ENCODE measurements at regions not wholly inside any gene's neighbourhood (a gene's known extent, or its start where the extent isn't known, plus 50 kb on each side); places are given as distances from the start of the nearest gene placed in this dataset.

DNA sequence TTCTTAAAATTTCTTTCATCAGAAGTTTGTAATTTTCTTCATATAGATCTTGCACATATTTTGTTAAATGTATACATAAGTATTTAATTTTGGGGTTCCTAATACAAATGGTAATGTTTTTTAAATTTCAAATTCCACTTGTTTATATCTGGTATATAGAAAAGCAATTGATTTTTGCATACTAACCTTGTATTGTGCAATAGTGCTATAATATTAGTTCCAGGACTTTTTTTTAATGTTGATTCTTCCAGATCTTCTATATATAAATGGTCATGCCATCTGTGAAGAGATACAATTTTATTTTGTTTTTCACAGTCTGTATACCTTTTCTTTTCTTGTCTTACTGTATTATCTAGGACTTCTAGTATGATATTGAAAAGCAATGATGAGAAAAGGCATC, 665.0 kb downstream of the OTOL1 start:
- TF ChIP-seq, protein P1, sequence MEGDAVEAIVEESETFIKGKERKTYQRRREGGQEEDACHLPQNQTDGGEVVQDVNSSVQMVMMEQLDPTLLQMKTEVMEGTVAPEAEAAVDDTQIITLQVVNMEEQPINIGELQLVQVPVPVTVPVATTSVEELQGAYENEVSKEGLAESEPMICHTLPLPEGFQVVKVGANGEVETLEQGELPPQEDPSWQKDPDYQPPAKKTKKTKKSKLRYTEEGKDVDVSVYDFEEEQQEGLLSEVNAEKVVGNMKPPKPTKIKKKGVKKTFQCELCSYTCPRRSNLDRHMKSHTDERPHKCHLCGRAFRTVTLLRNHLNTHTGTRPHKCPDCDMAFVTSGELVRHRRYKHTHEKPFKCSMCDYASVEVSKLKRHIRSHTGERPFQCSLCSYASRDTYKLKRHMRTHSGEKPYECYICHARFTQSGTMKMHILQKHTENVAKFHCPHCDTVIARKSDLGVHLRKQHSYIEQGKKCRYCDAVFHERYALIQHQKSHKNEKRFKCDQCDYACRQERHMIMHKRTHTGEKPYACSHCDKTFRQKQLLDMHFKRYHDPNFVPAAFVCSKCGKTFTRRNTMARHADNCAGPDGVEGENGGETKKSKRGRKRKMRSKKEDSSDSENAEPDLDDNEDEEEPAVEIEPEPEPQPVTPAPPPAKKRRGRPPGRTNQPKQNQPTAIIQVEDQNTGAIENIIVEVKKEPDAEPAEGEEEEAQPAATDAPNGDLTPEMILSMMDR (IDR thresholded peaks at IDR 0.05; ENCODE audit: low read depth, low read length, missing control alignments): no peak
- DNase-seq (ENCODE audit: extremely low read depth, low read depth): no peak
- H3K4me3 ChIP-seq (replicated peaks; ENCODE audit: low read depth, low read length): no peak overlapping the region

DNA sequence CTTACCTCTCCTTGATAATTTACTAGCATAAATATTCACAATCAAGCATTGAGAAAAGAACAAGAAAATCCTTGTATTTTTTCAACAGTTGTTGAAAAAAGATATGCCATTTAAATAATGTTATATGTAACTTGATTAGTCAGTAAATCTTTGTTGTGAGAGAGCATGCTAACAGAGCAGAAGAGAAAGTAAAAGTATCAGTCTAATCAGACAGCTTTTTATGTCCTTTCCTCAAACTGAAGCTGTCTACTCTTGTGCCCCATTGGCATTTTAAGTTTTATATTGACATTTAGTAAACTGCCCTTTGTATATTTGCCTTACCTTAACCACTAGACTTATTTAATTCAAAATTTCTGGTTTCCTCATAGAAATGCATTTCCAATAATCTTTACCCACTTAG, 668.7 kb downstream of the OTOL1 start:
- no peak overlapping the region for H3K4me3 ChIP-seq (replicated peaks; ENCODE audit: low read depth, low read length)
- TF ChIP-seq, protein P1 (IDR thresholded peaks at IDR 0.05; ENCODE audit: low read depth, low read length, missing control alignments): no peak
- DNase-seq (ENCODE audit: extremely low read depth, low read depth): no peak

DNA sequence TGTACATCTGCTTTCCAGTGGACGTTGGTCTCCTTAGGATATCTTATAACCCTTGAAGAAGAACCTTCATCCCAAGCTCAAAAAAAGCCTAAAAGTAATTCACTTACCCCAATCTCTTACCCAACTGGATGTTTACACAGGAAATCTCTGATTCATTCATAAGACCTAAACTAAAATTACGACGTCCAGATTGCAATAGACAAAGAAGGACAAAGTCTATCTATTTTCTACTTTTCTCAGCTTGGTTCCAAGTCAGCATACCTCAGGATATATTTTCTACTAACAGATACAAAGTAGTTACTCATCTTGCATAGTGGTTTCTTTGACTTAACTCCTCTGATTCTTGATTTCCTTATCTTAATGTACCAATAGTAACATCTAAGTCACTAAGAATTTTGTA, 669.9 kb downstream of the OTOL1 start:
- TF ChIP-seq, protein P1 (IDR thresholded peaks at IDR 0.05; ENCODE audit: low read depth, low read length, missing control alignments): no peak
- no peak overlapping the region for H3K4me3 ChIP-seq (replicated peaks; ENCODE audit: low read depth, low read length)
- no peak for DNase-seq (ENCODE audit: extremely low read depth, low read depth)

DNA sequence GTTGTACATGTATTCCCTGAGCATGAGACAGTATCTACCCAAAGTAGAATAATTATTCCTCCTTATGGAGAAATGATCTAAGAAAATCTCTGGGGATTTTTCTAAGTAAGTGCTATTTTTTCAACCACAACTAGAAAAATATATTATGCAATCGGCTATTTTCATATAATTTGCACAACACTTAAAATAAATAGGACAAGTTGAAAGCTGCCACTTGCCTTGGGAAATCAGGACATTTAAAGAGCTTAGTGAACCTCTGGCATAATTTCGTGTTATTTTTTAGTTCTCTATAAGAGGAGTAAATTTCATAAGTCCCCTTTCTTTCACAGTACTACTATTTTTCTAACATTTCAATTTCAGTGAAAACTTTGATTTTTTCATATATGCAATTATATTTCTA, 672.1 kb downstream of the OTOL1 start:
- TF ChIP-seq, protein P1 (IDR thresholded peaks at IDR 0.05; ENCODE audit: low read depth, low read length, missing control alignments): no peak
- no peak overlapping the region for H3K4me3 ChIP-seq (replicated peaks; ENCODE audit: low read depth, low read length)
- no peak for DNase-seq (ENCODE audit: extremely low read depth, low read depth)

DNA sequence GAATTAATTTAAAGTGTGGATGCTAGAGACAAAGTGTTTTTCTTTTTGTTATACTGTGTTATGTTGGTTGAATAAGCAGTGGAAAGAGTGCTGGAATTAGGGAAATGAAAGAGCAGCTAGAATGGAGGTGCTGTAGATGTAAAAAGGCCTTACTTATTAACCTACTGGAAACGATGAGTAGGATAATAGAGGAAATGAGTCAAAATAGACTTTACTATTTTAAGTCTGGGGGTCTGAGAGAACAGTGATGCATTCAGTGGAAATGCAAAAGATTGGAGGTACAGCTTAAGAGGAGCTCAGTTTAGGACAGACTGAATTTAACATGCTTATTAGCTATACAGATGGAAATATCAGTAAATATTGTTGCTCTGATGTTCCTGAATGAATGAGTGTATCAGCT, 674.0 kb downstream of the OTOL1 start:
- no peak overlapping the region for H3K4me3 ChIP-seq (replicated peaks; ENCODE audit: low read depth, low read length)
- no peak for DNase-seq (ENCODE audit: extremely low read depth, low read depth)
- TF ChIP-seq, protein P1 (IDR thresholded peaks at IDR 0.05; ENCODE audit: low read depth, low read length, missing control alignments): no peak

DNA sequence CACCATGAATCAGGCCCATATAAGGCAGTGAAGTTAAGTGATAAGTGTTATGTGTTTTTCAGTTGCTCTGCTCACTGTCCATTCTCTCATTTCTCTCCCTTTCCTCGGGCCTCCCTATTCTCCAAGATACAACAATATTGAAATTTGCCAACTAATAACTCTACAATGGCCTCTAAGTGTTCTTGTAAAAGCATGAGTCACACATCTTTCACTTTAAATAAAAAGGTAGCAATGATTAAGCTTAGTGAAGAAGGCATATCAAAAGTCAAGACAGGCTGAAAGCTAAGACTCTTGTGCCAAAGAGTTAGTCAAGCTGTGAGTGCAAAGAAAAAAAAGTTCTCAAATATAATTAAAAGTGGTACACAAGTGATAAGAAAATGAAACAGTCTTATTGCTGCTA, 675.4 kb downstream of the OTOL1 start:
- TF ChIP-seq, protein P1 (IDR thresholded peaks at IDR 0.05; ENCODE audit: low read depth, low read length, missing control alignments): no peak
- no peak for DNase-seq (ENCODE audit: extremely low read depth, low read depth)
- H3K4me3 ChIP-seq (replicated peaks; ENCODE audit: low read depth, low read length): no peak overlapping the region

DNA sequence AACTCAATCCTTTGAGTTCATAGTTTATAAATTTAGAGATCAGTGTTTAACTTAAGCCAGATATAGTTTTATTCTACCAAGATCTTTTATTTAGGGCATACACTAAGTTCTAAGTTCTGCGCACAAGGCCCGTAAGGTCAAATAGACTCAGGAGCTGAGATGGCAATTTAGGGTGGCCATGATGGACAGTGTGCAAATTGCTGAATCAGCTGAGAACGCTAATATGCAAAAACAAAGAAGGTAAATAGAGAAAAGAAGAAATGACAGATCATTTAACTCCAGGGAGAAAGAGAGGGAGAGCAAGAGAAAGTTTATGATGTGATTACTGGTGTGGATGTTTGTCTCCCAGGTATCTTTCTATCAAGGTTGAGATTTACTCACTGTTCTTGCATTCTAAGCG, 678.5 kb downstream of the OTOL1 start:
- H3K4me3 ChIP-seq (replicated peaks; ENCODE audit: low read depth, low read length): no peak overlapping the region
- DNase-seq (ENCODE audit: extremely low read depth, low read depth): no peak

More for the DNA sequence above, 678.5 kb downstream of the OTOL1 start:
- TF ChIP-seq, protein P1 (IDR thresholded peaks at IDR 0.05; ENCODE audit: low read depth, low read length, missing control alignments): no peak
